Activated naive CD4-positive, alpha-beta T cell treated with Interleukin-2 at 50 U/mL for 16 hours (primary cell): ENCODE measurements at regions not wholly inside any gene's neighbourhood (a gene's known extent, or its start where the extent isn't known, plus 50 kb on each side); places are given as distances from the start of the nearest gene placed in this dataset.

ENCODE experiments used
- DNase-seq: peaks from one replicate; pipeline ENCODE4 v3.0.0-alpha.2; 2020

DNA sequence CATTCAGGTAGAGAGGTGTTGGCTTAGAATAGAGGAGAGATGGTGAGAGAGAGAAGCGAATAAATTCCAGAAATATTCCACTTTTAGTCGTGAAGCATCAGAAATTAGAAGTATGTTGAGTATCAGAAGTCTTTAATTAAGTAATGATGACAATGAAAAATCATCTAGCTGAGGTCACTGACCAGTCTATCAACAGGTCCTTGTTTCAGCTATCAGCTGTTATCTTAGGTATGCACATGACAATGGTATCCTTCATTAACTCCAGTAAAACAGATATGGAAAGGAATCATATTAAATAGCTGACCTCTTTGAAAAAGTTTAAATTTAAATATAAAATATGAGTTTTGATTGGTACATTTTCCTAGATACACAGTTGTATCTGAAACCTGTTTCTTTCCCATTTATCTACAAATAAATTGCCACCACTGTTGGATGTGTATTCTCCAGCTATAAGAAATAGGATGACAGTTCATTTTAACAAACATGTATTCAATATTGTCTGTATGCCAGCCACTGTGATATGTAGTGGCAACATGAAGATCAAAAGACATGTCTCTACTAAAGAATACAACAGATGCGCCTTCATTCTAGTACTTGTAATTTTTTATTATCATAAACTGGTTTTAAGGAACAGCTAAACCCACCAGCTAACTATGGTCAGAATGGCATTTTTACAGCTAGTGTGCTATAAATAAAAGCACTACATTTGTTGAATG is 424.2 kb upstream of the DCN start:
- no peak for DNase-seq

DNA sequence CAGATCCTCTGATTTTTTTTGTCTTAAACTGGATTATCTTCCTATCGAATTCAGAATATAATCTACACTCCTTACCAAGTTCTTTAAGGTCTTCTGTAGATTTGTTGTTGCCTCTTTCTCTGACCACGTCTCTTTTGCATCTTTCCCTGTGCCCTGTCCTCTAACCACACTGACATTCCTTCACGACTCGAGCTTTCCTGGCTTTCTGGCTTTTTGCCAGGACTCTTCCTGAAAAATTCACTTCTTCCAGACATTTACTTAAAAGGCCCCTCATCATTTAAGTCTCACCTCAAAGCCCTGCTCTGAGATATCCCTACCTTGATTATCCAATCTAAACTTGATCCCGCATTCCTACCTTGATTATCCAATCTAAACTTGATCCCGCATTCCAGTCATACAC is 422.3 kb upstream of the DCN start:
- no peak for DNase-seq

DNA sequence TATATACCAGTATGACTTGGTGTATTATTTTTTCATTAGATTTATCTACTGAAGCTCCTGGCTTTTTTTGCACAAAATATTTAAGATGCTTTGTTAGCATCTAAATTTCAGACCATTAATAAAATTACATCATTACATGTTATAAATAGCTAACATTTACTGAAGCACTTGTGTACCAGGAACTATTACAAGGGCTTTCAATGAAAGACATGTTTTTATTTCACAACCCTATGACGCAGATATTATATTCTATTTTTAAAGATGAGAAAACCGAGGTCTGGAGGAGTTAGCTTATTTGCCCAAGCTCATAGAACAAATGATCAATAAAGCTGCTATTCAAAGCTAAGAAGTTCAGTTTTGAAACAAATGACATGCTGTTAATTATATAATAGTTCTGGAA is 420.4 kb upstream of the DCN start:
- DNase-seq: no peak

DNA sequence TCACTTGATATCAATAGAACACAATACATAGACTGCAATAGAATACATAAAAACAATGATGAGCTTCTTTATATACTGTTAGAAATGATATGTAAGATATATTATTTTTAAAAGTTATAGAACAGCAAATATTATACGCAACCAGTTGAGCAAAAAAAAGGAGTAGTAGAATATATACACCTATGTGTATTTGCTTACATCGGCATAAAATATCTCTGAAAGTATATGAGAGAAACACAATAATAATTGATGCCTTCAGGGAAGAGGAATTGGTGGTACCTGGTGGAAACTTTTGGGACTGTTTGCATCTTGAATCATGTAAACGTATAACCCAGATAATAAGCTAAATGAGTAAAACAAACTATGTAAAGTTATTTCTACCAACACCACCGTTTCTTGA is 418.4 kb upstream of the DCN start:
- no peak for DNase-seq

DNA sequence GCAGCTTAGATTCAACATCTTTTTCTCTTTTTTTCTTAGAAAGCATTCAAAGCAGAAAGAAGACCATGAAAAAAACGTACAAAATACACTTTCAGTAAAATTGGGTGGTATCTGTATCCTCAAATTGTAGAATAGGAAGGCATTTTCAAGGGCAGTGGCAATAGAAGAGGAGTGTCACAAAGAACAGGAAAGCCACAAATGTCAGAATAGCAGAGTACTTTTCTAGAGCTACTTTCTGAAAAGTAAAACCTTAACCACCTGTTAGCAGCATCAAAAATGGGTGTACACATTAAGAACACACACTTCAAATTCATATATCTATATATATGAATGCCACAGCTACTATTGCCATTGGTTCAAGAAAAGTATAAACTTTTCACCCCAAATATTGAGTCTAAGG is 412.1 kb upstream of the DCN start:
- DNase-seq: no peak

DNA sequence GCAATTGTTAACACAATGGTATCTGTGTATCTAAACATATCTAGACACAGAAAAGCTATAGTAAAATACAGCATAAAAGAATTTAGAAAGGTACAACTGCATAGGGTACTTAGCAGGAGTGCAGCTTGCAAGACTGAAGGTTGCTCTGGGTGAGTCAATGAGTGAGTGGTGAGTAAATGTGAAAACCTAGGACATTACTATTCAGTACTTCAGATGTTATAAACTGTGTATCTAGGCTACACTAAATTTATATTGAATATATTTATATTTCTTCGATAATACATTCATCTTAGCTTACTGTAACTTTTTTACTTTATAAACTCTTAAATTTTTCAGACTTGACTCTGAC is 409.0 kb upstream of the DCN start:
- DNase-seq: no peak

DNA sequence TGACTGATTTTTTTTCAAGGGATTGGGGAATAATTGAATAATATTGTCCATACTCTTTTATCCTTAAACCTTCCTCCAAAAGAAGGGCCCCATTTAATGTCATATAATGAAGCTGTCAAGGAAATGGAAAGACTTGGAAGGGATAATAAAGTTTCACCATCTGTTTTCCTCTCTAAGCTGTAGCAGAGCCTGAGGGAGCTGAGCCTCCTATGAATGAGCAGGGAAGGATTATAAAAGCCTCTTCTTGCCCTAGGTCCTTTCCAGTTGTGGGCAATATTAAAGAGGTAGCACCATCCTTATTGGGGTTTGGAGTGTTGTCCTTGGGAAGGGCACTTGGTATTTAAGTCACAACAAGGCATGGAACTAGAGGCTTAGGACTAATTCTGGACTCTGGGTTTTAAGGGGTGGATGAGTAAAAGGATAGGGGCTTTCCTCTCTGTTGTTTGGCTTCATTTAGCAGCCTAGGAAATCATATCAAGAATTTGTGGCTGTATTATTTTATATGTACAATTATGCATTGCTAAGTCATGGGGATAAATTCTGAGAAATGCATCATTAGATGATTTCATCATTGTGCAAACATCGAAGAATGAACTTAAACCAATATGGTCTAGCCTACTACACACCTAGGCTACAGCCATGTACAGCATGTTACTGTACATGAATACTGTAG is 408.5 kb upstream of the DCN start:
- DNase-seq: no peak

DNA sequence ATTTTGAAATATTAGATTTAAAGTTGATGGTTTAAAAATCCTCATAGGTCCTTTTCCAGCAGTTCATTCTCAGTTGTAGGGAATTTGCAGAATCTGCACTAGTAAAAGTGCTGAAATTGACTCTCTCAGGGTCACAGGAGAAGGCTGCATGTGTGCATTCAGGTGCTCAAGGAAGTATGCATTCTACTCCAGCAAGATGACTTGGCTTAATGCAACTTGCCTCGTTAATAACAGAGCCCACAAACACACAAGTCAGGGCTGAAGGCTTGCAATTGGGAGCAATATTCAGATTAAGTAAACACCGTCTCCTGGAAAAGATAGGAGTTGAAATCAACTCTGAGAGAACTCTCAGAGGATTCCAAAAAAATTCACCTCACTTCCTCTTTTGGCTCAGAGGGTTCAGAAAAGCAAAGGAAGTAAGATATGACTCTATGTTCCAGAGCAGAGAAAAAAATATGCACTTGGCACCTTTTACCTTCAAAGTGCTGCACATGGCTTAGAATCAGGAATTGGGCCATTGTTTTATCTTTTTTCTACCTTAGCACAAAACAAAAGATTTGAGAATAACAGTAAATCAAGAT is 406.3 kb upstream of the DCN start:
- DNase-seq: no peak

DNA sequence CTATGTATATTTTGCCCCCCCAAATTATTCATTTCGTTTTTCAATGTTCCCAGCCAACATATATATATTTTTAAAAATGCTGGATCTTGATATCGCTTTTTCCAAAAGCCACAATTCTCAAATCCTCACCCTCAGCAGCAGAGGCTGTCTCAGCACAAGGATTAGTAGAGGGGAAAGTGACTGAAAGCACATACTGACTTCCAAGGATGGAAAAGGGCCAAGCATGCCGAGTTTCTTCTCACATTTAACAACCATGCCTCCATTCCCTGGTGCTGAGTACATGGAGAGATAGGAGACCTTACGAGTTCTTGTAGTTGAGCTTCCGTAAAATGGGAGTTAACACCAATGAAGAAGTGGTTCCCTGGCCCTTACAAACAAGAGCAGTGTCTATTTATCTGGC is 403.4 kb upstream of the DCN start:
- no peak for DNase-seq

DNA sequence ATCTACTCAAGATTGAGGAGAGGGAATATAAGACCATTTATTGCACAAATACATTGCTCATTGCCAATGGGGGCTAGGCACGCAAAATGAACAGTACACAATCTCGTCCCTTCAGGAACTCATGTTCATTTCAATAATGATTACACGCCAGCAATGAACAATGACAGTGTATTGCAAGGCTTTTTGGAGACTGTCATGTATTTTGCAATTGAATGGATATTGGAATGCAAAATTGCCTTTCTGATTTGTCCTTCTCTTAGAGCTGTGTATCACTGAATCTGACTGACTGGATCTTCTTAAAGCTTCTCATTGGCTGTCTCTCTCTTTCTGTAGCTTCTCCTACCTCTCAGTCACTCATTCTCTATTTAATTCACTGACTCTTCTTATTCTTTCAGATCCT is 400.2 kb upstream of the DCN start:
- DNase-seq: no peak

DNA sequence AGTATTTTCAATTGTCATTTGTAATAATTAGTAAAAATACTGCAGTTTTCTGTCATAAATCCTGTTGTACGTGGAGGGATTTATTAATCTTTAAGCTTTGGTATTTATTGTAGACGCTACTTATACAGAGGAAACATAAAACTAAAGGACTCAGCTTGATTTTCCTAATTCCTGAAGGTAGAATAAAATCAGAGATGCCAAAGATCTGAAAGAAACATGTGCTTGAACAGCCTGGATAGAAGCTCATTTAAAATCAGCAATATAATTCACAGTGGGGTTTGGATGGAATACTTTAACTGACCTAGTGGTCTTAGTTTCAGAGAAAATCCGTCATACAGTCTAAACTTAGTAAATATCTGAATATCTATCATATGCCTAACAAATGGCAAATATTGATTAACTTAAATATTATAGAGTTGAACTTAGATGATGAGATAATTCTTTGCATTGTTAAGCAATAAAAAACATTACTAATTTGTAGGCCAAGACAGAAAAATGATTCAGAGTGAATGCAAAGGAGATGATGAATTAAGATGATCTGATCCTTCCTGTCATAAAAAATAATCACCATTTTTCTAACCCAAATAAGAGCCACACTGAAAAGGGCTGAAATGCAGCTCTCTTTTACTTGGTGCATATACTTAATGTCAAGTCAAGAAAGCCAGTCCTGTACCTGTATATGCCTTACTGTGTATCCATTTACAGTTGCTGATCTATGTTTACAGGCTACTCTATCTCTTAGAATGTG is 397.1 kb upstream of the DCN start:
- no peak for DNase-seq

DNA sequence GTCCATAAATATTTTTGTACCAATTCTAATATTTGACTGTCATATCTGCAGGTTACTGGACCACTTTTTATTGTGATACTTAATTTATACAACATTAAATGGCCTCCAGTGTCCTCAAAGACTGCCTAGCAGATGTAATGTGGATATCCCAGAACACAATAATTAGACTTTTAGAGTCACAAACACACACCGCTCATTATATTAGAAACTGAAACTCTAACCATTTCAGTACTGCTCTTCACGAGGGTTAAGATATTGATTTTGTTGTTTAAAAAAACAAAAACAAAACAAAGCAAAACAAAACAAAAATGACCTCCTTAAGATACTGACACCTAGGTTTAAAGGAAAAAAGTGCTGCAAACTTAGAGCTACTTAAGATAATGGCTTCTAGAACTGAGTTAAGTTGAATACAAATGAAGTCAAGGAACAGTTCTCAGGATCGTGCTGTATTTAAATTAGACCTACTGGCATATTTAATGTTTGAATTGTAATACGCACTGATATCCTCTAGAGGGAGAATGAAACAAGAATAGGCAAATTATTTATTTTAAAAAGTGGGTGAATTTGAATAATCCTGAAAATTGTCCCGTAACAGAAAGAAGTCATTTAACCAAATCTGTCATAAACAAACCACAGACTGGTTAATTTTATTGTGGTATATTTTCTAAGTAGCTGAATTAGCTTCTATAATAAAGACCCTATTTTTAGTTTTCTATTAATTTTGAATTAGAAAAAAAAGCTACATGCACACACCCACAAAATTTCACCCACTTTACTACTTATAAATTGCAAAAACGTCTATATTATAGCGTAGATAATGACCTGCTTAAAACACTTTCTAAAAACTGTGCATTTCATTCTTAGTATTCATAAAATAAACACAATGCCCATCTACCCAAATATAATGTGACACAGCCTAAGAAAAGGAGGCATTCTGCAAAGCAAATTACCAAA is 395.2 kb upstream of the DCN start:
- DNase-seq: no peak

DNA sequence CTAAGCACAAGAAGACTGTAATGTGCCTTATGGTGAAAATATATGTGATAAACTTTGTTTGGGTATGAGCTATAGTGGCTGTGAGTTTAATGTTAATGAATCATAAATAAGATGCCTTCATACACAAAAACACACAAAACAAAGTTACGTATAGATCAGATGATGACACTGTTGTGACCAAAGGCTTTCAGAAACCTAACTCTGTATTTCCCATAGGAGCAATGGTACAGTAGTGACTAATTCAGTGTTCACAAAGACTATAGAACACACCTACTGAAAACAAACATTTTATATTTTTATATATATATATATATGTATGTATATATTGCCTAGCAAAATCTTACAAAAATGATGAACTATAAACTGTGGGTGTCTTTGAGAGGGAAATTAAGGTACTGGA is 393.8 kb upstream of the DCN start:
- no peak for DNase-seq

DNA sequence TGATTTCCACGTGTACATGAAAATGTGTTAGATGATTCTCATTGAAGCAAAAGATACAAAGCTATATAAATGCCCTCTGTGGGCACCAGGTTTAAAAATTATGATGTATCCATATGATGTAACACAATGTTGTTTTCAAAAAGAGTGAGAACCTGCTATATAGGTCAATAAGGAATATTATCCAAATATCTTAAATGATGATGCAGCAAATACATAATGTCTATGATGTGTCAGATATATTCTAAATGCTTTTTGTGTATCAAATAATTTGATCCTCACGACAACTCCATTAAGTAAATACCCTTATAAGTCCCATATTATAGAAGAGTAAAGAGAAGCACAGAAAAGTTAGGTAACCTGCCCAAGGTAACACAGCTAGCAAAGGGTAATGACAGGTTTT is 393.0 kb upstream of the DCN start:
- no peak for DNase-seq

DNA sequence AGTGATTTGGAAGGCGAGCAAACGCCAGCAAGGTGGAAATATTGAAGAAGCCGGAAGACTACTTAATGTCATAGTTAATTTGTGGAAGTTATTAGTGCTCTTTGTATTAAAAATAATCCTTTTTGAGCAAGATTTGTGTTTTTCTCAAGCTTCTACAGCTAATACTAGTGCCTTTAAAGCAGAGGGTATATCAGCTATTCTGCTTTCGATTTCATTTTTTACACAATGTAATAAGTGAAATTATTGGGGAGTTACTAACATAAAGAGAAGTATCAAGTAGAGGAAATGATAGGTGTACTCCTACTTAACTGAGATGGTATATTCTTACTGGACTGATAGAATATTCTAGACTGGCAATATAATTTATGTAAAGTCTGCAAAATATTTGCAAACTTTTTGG is 392.4 kb upstream of the DCN start:
- no peak for DNase-seq

DNA sequence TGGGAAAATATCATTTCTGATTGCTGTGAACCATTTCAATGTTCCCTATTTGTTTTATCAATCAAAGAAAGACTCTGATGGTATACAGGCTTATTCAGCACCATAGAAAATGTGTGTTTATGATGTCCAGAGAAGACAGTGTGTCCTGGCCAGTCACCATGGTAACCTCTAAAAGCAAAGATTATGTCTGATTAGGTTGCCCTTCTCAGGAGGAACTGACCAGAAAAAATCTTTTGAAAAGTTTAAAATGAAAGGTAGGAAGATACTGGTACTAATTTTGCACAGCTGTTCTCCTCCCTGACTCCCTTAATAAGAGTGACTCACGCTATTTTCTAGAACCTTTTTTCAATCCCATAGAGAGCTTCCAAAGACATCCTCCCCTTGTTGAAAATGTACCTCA is 391.8 kb upstream of the DCN start:
- DNase-seq: no peak

DNA sequence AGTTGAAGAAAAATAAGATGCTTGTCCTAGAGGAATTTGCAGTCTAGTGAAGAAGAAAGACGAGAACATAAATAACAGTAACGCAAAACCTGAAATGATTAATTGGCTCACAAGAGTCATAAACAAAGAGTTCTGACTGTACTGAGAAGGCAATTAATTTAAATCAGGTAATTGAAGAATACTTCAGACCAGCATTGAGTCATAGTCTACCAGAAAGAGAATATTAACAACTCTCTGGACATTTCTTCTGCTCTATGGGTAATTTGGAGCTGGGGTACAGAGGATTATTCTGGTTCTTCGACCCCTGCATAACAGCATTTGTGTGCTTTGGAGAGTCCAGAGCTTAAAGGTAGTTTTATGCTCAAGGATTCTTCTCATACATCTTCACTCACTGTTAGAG is 390.3 kb upstream of the DCN start:
- no peak for DNase-seq

DNA sequence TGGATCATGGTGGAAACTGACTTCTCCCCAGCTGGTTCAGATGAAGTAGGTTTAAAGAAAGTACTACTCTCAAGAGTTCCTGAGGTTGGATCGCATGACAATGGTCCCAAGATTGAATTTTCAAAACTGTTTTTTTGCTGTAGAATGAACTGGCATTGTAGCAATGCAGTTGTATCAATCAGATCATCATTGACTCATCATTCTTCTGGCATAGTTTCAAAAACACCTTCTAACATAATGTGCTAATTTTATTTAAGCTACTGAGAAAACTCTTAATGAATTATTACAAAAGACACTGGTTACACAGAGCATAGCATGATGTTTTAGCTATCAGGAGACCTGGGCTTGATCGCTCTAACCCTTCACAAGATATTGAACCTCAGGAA is 384.5 kb upstream of the DCN start:
- no peak for DNase-seq

DNA sequence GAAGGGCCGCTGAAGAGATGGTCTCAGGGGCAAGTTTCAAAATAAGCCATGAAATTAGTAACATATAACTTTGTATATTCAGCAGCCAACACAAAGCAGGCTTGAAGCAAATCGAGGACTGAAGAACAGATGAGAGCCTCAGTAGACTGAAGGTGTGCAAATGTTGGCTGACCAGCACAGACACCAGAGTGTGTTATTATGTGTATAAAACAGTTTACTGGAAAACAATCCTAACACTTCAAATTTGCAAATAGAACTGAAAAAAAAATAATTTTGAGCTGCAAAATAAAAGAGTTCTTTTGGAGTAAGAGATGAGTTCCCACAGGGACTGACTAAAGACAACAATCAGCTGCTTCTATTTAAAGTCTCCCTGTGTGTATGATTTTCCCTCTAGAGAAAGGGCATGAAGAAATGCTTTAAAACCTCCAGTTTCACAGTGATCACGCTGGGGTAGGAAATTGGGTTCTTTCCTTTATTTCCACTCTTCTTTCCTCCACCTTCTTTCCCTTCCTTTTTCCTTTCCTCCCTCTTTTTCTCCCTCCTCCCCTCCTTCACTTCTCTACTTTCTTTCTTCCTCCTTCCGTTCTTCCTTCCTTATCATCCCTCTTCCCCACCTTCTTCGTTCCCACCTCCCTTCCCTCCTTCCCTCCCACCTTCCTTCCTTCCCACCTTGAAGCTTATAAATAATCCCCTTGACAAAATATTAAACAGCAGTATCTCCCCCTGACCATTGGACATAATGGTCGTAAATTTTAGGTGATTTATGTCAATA is 383.9 kb upstream of the DCN start:
- no peak for DNase-seq

DNA sequence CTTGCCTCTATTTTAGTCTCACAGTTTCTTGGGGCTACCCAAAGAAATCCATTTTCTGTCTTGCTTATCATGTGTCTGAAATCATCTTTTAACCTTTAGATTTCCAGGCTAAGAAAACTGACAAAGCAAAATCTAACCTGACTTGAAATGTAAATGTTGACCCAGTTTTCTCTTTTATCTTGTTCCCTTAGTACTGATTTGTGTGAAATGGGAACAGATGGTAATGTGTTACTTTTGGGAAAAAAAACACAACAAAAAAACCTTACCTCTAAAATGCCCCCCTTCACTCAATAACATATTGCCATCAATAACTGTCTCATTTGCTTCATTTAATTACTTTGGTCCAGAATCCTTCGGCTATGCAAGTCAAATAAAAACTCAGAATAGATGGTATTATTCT is 383.2 kb upstream of the DCN start:
- DNase-seq: no peak

DNA sequence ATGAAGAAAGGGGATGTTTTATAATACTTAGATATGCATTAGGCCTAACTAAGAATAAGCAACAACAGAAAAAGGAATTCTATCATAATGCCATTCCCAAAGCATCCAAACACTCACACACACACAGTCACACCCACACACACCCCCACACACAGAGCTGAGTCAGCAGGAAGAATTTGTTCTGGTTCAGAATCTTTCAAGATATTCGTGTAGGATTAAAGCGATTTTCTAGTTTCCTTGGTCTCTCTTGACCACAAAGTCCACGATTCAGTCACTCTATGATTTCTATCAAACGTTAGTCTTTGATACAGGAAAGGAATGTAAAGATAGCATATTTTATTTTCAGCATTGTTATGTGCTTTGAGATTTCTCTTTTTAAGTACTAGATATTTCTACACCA is 382.6 kb upstream of the DCN start:
- peak; percentile 59 for DNase-seq
